Stimulated activated CD4-positive, alpha-beta T cell treated with anti-CD3 and anti-CD28 coated beads, Interleukin-1b, Interleukin-23, amount 100 ng/mL, for 4 hours (primary cell): ENCODE measurements at regions not wholly inside any gene's neighbourhood (a gene's known extent, or its start where the extent isn't known, plus 50 kb on each side); places are given as distances from the start of the nearest gene placed in this dataset.

Experiments
- DNase-seq, 2 donors: peaks; one replicate each; pipeline ENCODE4 v3.0.0-alpha.2; 2020; ENCODE audit warnings: low read depth in 2 of 2

GRCh38 chr22:48224332-48224731 is 1461.9 kb downstream of the TBC1D22A start:
- no peak for DNase-seq

GRCh38 chr22:48223488-48224190 is 1461.2 kb downstream of the TBC1D22A start:
- no peak for DNase-seq

GRCh38 chr22:48222742-48223487 is 1460.5 kb downstream of the TBC1D22A start:
- DNase-seq: no peak

- DNase-seq: no peak
Observed at GRCh38 chr22:48218889-48219420, 1456.5 kb downstream of the TBC1D22A start.

GRCh38 chr22:48217596-48217995 is 1455.1 kb downstream of the TBC1D22A start:
- DNase-seq: no peak

GRCh38 chr22:48212727-48213126 is 1450.3 kb downstream of the TBC1D22A start:
- no peak for DNase-seq

GRCh38 chr22:48210812-48211211 is 1448.4 kb downstream of the TBC1D22A start:
- no peak for DNase-seq

- no peak for DNase-seq
Observed at GRCh38 chr22:48210198-48210580, 1447.7 kb downstream of the TBC1D22A start.

GRCh38 chr22:48209473-48210197 is 1447.2 kb downstream of the TBC1D22A start:
- DNase-seq: no peak

GRCh38 chr22:48208894-48209293 is 1446.4 kb downstream of the TBC1D22A start:
- no peak for DNase-seq

GRCh38 chr22:48207919-48208535 is 1445.6 kb downstream of the TBC1D22A start:
- DNase-seq: no peak

- no peak for DNase-seq
Observed at GRCh38 chr22:48205790-48206189, 1443.3 kb downstream of the TBC1D22A start.

- no peak for DNase-seq
Observed at GRCh38 chr22:48205161-48205560, 1442.7 kb downstream of the TBC1D22A start.

- no peak for DNase-seq
Observed at GRCh38 chr22:48204296-48204695, 1441.8 kb downstream of the TBC1D22A start.

- no peak for DNase-seq
Observed at GRCh38 chr22:48199667-48200066, 1437.2 kb downstream of the TBC1D22A start.

GRCh38 chr22:48198489-48199459 is 1436.3 kb downstream of the TBC1D22A start:
- DNase-seq: no peak

GRCh38 chr22:48197189-48197690 is 1434.8 kb downstream of the TBC1D22A start:
- DNase-seq: no peak

GRCh38 chr22:48192920-48193319 is 1430.5 kb downstream of the TBC1D22A start:
- no peak for DNase-seq

- no peak for DNase-seq
Observed at GRCh38 chr22:48192071-48192470, 1429.6 kb downstream of the TBC1D22A start.

GRCh38 chr22:48188231-48188721 is 1425.8 kb downstream of the TBC1D22A start:
- no peak for DNase-seq
